ENCODE measurements at regions not wholly inside any gene's neighbourhood (a gene's known extent, or its start where the extent isn't known, plus 50 kb on each side); places are given as distances from the start of the nearest gene placed in this dataset.

- DNase-seq (no peak), ATAC-seq (no peak)
- Histone ChIP-seq H3K9me3 (no peaks in the 10 kb centered on the region), H3K4me3 (peak overlapping the region in 1 of 3 donors; percentile 5), H3K36me3 (no peaks in the 10 kb centered on the region), H3K4me1 (peaks cover 0 to 51% (median 21%) of the 10 kb centered on the region in 4 donors), H3K27ac (peak overlapping the region in 1 of 3 donors; percentile 2), H3K27me3 (no peaks in the 10 kb centered on the region)
- WGBS (ENCODE audit: insufficient coverage, low coverage, low lambda C conversion rate, missing lambda C conversion rate) = 90% methylated on average over 7 of the region's 8 CpGs
- TF ChIP-seq POLR2A (IDR thresholded peaks at IDR 0.05) (no peak), CTCF (IDR thresholded peaks at IDR 0.05) (no peak)
- intact Hi-C loops (cut with DNase I) = no loop called here
These were observed 66.6 kb upstream of the ENPP6 start for GRCh38 chr4:184284336-184284690.

- TF ChIP-seq POLR2A (IDR thresholded peaks at IDR 0.05) (no peak), CTCF (IDR thresholded peaks at IDR 0.05) (no peak)
- 67% methylated on average over 4 of the region's 28 CpGs for WGBS (ENCODE audit: insufficient coverage, low coverage, low lambda C conversion rate, missing lambda C conversion rate)
- DNase-seq = peak in 1 of 3 donors; percentile 67
- H3K27ac ChIP-seq = peak overlapping the region in 2 of 3 donors; percentile 32 to 42
- intact Hi-C loops (cut with DNase I) = no loop called here
- peak in 1 of 4 donors; percentile 42 for ATAC-seq
- no peaks in the 10 kb centered on the region for H3K36me3 ChIP-seq
- peaks cover 0 to 46% (median 18%) of the 10 kb centered on the region in 4 donors for H3K4me1 ChIP-seq
- peak overlapping the region in 1 of 3 donors; percentile 5 for H3K4me3 ChIP-seq
- H3K9me3 ChIP-seq = no peaks in the 10 kb centered on the region
- no peaks in the 10 kb centered on the region for H3K27me3 ChIP-seq
These were observed 66.1 kb upstream of the ENPP6 start for GRCh38 chr4:184283659-184284335.

DNA sequence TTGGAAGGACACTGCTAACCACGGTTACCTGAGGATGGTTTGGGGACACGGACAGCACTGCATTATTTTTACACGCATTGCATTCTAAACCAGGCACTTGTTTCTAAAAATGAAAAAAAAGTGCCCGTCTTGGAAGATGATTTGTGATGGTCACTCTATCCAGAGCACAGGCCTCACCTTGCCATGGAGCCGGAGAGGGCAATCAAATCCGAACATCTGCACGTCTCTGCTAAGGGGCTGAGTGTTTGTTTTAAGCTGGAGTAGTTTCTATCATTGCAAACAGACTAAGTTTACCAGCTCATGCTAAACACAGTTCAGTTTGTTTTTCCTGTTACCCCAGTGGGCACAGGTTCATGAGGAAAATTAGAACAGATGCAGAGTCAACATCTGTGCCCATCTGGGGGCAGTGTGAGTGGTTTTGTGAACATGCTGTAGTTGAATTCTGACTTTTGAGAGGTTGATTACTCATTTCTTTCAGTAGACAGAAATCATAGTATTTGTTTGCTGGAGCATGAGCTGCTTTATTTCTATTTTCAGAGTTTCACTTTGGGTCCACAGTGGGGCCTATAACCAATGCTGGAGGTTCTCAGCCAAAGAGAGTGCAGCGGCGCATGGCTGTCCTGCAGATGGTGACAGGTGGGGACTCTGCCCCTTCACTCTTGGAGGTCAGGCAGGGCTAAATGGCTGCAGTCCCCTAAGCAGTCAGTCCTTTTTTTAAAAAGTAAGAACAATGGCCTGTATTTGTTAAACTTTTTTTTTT lies 65.4 kb upstream of the ENPP6 start:
- H3K36me3 ChIP-seq = no peaks in the 10 kb centered on the region
- H3K27me3 ChIP-seq = no peaks in the 10 kb centered on the region
- peak in 1 of 4 donors; percentile 14 for TF ChIP-seq CTCF (IDR thresholded peaks at IDR 0.05)
- TF ChIP-seq POLR2A (IDR thresholded peaks at IDR 0.05) = no peak
- ATAC-seq = peak in 3 of 4 donors; percentile 27 to 49 (median 46)
- intact Hi-C loops (cut with DNase I) = no loop called here
- DNase-seq = no peak
- 46% methylated on average over 8 of the region's 9 CpGs for WGBS (ENCODE audit: insufficient coverage, low coverage, low lambda C conversion rate, missing lambda C conversion rate)
- no peaks in the 10 kb centered on the region for H3K9me3 ChIP-seq
- peak overlapping the region; percentile 27 to 42 (median 32) for H3K27ac ChIP-seq
- peaks cover 0 to 39% (median 16%) of the 10 kb centered on the region in 4 donors for H3K4me1 ChIP-seq
- no peak overlapping the region for H3K4me3 ChIP-seq

DNA sequence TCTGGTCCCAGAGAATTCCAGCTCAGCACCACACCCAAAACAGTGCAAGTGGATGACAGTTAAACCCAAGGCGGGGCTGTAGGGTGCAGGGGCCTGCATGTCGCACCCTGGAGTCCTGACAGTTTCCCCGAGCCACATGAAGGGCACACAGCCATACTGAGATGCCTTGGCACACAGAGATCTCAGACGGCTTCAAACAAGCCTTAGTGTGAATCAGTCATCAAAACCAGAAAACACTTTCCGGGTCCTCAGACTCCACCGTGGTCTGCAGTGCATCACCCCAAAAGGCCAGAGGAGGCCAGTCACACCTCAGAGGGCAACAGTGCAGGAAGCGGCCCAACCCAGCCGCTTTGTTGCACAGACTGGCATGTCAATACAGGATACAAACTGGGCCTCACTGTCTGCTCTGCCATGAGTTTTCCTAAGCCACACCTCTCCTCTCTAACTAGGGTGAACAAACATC lies 64.6 kb upstream of the ENPP6 start:
- H3K9me3 ChIP-seq = no peaks in the 10 kb centered on the region
- WGBS (ENCODE audit: insufficient coverage, low coverage, low lambda C conversion rate, missing lambda C conversion rate) = 42% methylated on average over 3 of the region's 8 CpGs
- peak overlapping the region in 1 of 3 donors; percentile 42 for H3K27ac ChIP-seq
- peaks cover 0 to 38% (median 11%) of the 10 kb centered on the region in 4 donors for H3K4me1 ChIP-seq
- H3K36me3 ChIP-seq = no peaks in the 10 kb centered on the region
- TF ChIP-seq POLR2A (IDR thresholded peaks at IDR 0.05) (no peak), CTCF (IDR thresholded peaks at IDR 0.05) (peak; percentile 20 to 35 (median 25))
- DNase-seq (peak; percentile 66 to 77 (median 67)), ATAC-seq (peak; percentile 86 to 90 (median 88))
- H3K4me3 ChIP-seq = no peak overlapping the region
- intact Hi-C loops (cut with DNase I) = no loop called here
- no peaks in the 10 kb centered on the region for H3K27me3 ChIP-seq

All from right lobe of liver (tissue), 6 donors.